GM06990 (cell line): ENCODE measurements at regions not wholly inside any gene's neighbourhood (a gene's known extent, or its start where the extent isn't known, plus 50 kb on each side); places are given as distances from the start of the nearest gene placed in this dataset.

Source experiments
- DNase-seq: peaks from one replicate; pipeline ENCODE4 v3.0.0-alpha.2; 2011; ENCODE audit not compliant: insufficient read length; ENCODE audit errors: extremely low read depth
- H3K27me3 ChIP-seq: replicated peaks from 2 replicates; pipeline ENCODE4 v1.6.0; 2011; ENCODE audit warnings: low read length; ENCODE audit not compliant: control insufficient read depth, insufficient read depth
- H3K36me3 ChIP-seq: 2 replicates; pipeline ENCODE4 v1.5.1; 2011; ENCODE audit warnings: low read length; ENCODE audit not compliant: control insufficient read depth, insufficient read depth
- H3K4me3 ChIP-seq: replicated peaks from 2 replicates; pipeline ENCODE4 v1.5.1; 2011; ENCODE audit warnings: low read depth, mild to moderate bottlenecking, control low read depth, low read length
- TF ChIP-seq, protein P1 (sequence below): IDR thresholded peaks from 2 replicates; pipeline ENCODE4 v1.5.1; 2011; ENCODE audit warnings: low read length, control low read depth, mild to moderate bottlenecking, inconsistent platforms; ENCODE audit not compliant: insufficient read depth, poor library complexity, severe bottlenecking

DNA sequence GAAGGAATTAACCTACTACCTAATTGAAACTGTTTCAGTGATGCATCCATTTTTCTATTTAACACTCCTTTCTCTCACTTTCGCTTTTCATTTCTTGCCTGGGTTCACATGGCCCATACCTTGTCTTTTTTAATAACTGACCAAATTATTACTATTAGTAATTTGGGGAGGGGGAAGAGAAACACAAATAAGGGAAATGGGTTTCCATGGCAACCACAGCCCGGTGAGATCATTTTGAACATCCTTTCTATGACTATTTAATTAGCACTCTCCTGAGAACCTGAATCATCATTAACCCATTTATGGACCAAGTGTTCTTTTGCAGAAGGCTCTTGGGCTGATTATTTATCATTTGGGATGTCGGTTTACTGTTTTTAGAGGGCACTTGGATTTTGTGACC, 628.2 kb upstream of the SALL1 start:
- no peak for DNase-seq
- no peak overlapping the region for H3K4me3 ChIP-seq
- H3K36me3 ChIP-seq, result no peaks in the 10 kb centered on the region
- H3K27me3 ChIP-seq, result no peaks in the 10 kb centered on the region
- TF ChIP-seq, protein P1, sequence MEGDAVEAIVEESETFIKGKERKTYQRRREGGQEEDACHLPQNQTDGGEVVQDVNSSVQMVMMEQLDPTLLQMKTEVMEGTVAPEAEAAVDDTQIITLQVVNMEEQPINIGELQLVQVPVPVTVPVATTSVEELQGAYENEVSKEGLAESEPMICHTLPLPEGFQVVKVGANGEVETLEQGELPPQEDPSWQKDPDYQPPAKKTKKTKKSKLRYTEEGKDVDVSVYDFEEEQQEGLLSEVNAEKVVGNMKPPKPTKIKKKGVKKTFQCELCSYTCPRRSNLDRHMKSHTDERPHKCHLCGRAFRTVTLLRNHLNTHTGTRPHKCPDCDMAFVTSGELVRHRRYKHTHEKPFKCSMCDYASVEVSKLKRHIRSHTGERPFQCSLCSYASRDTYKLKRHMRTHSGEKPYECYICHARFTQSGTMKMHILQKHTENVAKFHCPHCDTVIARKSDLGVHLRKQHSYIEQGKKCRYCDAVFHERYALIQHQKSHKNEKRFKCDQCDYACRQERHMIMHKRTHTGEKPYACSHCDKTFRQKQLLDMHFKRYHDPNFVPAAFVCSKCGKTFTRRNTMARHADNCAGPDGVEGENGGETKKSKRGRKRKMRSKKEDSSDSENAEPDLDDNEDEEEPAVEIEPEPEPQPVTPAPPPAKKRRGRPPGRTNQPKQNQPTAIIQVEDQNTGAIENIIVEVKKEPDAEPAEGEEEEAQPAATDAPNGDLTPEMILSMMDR, result no peak

DNA sequence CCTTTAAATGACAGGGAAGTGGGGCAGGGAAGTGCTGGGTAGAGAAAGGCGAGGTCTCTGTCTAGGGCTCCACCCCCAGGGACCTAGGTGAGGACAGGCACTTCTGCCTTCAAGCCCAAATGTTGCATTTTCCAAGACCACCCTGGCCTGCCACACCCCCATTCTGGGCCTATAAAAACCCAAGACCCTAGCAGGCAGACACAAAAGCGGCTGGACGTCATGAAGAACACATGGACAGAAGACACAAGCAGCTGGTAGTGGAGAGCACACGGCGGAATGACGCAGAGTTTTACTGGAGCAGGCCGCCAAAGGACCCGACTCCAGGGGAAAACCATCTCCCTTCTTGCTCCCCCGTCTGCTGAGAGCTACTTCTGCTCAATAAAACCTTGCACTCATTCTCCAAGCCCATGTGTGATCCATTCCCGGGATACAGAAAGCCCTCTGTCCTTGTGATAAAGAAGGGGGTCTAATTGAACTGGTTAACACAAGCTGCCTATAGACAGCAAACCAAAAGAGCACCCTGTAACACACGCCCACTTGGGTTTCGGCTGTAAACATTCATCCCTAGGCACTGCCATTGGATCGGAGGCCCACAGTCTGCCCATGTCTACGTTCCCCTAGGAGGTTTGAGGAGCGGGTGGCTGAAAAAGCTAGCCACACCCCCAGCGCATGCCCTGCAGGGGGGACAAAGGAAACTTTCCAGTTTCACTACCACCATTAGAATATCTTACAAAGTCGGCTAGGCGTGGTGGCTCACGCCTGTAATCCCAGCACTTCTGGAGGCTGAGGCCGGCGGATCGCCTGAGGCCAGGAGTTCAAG, 622.2 kb upstream of the SALL1 start:
- Histone ChIP-seq H3K4me3 (no peak overlapping the region), H3K27me3 (no peaks in the 10 kb centered on the region), H3K36me3 (no peaks in the 10 kb centered on the region)
- TF ChIP-seq, protein P1, result no peak
- no peak for DNase-seq

DNA sequence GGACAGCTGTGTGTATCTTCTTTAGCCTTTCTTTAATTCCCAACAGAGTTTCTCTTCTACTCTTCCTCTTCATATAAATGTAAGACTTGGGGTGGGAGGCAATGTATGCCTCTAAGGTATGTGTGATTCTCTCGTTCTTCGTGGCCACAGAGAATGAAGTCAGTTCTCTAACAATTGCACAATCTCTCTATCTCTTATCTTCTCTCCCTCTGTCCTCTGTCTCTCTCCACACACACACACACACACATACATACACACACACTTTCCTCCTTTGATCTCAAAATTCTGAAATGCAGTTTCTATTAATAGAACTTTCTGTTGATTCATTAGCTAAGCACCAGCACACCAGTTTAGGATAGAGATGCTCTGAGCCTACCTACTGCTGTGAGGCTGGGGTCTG, 615.7 kb upstream of the SALL1 start:
- Histone ChIP-seq H3K27me3 (no peaks in the 10 kb centered on the region), H3K36me3 (no peaks in the 10 kb centered on the region), H3K4me3 (no peak overlapping the region)
- no peak for DNase-seq
- TF ChIP-seq, protein P1, result no peak

DNA sequence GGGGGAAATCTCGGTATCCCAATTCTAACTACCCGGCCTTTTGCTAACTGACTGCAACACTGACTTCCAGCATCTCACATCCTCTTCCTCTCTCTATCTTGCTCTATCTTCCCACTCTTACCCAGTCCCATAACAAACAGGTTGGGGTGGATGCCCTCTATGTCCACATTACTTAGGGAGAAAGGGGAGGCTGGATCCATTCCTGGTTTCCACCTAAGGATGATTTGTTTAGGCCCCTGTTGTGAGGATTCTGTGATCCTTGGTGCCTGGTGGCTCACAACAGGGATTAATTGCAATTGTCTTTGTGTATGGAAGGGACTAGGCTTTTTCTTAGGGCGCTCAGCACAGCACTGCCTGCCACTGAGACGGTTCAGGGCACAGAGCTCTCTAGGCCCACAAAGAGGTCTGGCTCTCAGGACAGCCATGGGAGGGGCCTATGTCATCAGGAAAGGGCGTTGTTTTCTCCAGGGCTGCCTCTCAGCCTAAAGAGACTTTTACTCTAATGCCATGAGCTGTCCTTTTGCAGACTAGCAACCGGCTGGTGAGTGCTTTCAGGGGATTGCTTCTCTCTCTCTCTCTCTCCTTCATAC, 612.1 kb upstream of the SALL1 start:
- no peaks in the 10 kb centered on the region for H3K36me3 ChIP-seq
- no peak overlapping the region for H3K4me3 ChIP-seq
- TF ChIP-seq, protein P1, result no peak
- DNase-seq, result no peak
- no peaks in the 10 kb centered on the region for H3K27me3 ChIP-seq

DNA sequence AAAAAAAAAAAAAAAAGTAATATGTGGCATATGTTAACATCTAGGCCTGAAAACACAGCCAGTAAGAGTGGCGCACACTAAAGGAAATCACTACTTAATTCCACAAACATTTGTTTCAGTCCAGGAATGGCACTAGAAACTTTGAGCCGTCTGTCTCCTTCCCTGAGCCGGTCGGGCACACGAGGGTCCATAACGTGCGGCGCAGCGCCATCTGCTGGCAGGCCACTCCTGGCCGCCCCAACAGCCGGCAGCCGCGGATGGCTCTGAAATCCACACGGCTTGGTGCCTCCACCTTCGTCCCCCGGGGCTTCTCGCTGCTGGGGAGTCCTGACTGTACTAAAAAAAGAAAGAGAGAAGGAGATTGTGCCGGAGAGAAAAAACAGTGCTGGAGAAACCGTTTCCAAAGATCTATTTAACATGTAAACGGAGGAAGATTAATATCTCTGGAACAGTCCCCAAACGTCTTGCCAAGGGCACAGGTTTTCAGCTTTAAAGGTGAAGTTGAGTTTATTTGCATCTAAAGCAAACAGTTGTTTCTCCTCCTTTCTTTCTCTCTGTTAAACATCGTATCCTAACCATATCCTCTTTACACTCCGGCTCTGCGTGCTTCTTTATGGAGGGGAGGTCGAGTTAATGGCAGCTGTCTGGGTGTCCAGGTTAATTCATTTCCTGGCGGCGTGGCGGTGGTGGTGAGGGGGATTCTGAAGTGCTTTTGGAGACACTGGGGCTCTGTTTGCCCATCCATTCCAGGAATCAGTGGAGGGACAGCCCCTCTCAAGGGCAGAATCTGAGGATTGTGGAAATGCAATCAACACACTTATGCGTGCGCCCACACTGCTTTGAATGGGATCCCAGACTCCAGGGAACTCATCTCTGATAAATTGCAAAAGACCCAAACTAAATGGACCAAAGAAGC, 611.3 kb upstream of the SALL1 start:
- H3K27me3 ChIP-seq, result no peaks in the 10 kb centered on the region
- H3K4me3 ChIP-seq, result no peak overlapping the region
- TF ChIP-seq, protein P1, result peak; percentile 97
- H3K36me3 ChIP-seq, result no peaks in the 10 kb centered on the region
- DNase-seq, result peak; percentile 47
